ENCODE measurements at regions not wholly inside any gene's neighbourhood (a gene's known extent, or its start where the extent isn't known, plus 50 kb on each side); places are given as distances from the start of the nearest gene placed in this dataset.

- TF ChIP-seq SIN3A (IDR thresholded peaks at IDR 0.05; ENCODE audit: borderline replicate concordance, insufficient read depth, low read length) (no peak), TAF1 (IDR thresholded peaks at IDR 0.05; ENCODE audit: borderline replicate concordance, insufficient read depth, low read length) (no peak), POLR2AphosphoS5 (IDR thresholded peaks at IDR 0.05; ENCODE audit: low read depth, low read length) (no peak)
- TF ChIP-seq, protein P1, sequence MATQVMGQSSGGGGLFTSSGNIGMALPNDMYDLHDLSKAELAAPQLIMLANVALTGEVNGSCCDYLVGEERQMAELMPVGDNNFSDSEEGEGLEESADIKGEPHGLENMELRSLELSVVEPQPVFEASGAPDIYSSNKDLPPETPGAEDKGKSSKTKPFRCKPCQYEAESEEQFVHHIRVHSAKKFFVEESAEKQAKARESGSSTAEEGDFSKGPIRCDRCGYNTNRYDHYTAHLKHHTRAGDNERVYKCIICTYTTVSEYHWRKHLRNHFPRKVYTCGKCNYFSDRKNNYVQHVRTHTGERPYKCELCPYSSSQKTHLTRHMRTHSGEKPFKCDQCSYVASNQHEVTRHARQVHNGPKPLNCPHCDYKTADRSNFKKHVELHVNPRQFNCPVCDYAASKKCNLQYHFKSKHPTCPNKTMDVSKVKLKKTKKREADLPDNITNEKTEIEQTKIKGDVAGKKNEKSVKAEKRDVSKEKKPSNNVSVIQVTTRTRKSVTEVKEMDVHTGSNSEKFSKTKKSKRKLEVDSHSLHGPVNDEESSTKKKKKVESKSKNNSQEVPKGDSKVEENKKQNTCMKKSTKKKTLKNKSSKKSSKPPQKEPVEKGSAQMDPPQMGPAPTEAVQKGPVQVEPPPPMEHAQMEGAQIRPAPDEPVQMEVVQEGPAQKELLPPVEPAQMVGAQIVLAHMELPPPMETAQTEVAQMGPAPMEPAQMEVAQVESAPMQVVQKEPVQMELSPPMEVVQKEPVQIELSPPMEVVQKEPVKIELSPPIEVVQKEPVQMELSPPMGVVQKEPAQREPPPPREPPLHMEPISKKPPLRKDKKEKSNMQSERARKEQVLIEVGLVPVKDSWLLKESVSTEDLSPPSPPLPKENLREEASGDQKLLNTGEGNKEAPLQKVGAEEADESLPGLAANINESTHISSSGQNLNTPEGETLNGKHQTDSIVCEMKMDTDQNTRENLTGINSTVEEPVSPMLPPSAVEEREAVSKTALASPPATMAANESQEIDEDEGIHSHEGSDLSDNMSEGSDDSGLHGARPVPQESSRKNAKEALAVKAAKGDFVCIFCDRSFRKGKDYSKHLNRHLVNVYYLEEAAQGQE (IDR thresholded peaks at IDR 0.05; ENCODE audit: insufficient read depth in 1 of 2, low read depth in 2 of 2, low read length in 2 of 2): no peak
These were observed 941.4 kb upstream of the MAN1A1 start for GRCh38 chr6:120290964-120291363.

All from PFSK-1 (cell line).